ENCODE measurements at regions not wholly inside any gene's neighbourhood (a gene's known extent, or its start where the extent isn't known, plus 50 kb on each side); places are given as distances from the start of the nearest gene placed in this dataset.

- TF ChIP-seq CTCF (IDR thresholded peaks at IDR 0.05 in 8 of 11, conservative IDR thresholded peaks at IDR 0.05 in 3 of 11) (no peak), POLR2A (IDR thresholded peaks at IDR 0.05) (no peak), POLR2AphosphoS5 (IDR thresholded peaks at IDR 0.05) (no peak)
Observed at GRCh38 chr12:127650626-127651025, 616.3 kb upstream of the TMEM132C start.
